ENCODE measurements at regions not wholly inside any gene's neighbourhood (a gene's known extent, or its start where the extent isn't known, plus 50 kb on each side); places are given as distances from the start of the nearest gene placed in this dataset.
"Not testable (repeated sequence)": the region's sequence is repeated elsewhere in the genome, so short reads cannot be mapped to it uniquely, and the experiment has no call there.

- TF ChIP-seq CTCF (IDR thresholded peaks at IDR 0.05; ENCODE audit: insufficient read depth, low read length, poor library complexity, severe bottlenecking); EZH2phosphoT487 (conservative IDR thresholded peaks at IDR 0.05; ENCODE audit: low read length): not testable (repeated sequence)
These were observed 176.5 kb downstream of the FOXD4L6 start for GRCh38 chr9:40951876-40952494.

Data from SU-DHL-6 (cell line).